ENCODE measurements at regions not wholly inside any gene's neighbourhood (a gene's known extent, or its start where the extent isn't known, plus 50 kb on each side); places are given as distances from the start of the nearest gene placed in this dataset.
A peak's percentile ranks its signal among the peaks of the same experiment; 100 is the strongest.

GRCh38 chr12:124661341-124661740 lies 93.9 kb upstream of the NCOR2 start:
- H3K4me3 ChIP-seq (ENCODE audit: low read length in 2 of 2) = no peak overlapping the region
- peak overlapping the region in 1 of 2 donors; percentile 4 for H3K27ac ChIP-seq (ENCODE audit: low read depth in 2 of 2, low read length in 2 of 2)

GRCh38 chr12:124660851-124661250 lies 93.4 kb upstream of the NCOR2 start:
- no peak overlapping the region for H3K4me3 ChIP-seq (ENCODE audit: low read length in 2 of 2)
- no peaks in the 10 kb centered on the region for H3K27me3 ChIP-seq (ENCODE audit: control insufficient read depth in 2 of 2, insufficient read depth in 2 of 2, low read length in 2 of 2)
- peak overlapping the region in 1 of 2 donors; percentile 4 for H3K27ac ChIP-seq (ENCODE audit: low read depth in 2 of 2, low read length in 2 of 2)
- no peak overlapping the region for H3K9ac ChIP-seq (ENCODE audit: low read depth in 1 of 2, low read length in 2 of 2)
- no peaks in the 10 kb centered on the region for H3K9me3 ChIP-seq (ENCODE audit: control insufficient read depth in 2 of 2, low read length in 2 of 2)
- H3K36me3 ChIP-seq (ENCODE audit: control insufficient read depth in 2 of 2, insufficient read depth in 2 of 2, low read length in 2 of 2) = no peaks in the 10 kb centered on the region
- H3K4me1 ChIP-seq (ENCODE audit: control insufficient read depth in 2 of 2, insufficient read depth in 2 of 2, low read length in 2 of 2) = no peaks in the 10 kb centered on the region

More at GRCh38 chr12:124661341-124661740, 93.9 kb upstream of the NCOR2 start:
- H3K36me3 ChIP-seq (ENCODE audit: control insufficient read depth in 2 of 2, insufficient read depth in 2 of 2, low read length in 2 of 2) = no peaks in the 10 kb centered on the region
- peaks cover under 1 to 1% of the 10 kb centered on the region in 2 donors for H3K9me3 ChIP-seq (ENCODE audit: control insufficient read depth in 2 of 2, low read length in 2 of 2)
- no peaks in the 10 kb centered on the region for H3K4me1 ChIP-seq (ENCODE audit: control insufficient read depth in 2 of 2, insufficient read depth in 2 of 2, low read length in 2 of 2)
- H3K27me3 ChIP-seq (ENCODE audit: control insufficient read depth in 2 of 2, insufficient read depth in 2 of 2, low read length in 2 of 2) = no peaks in the 10 kb centered on the region
- no peak overlapping the region for H3K9ac ChIP-seq (ENCODE audit: low read depth in 1 of 2, low read length in 2 of 2)

GRCh38 chr12:124658806-124659402 lies 91.5 kb upstream of the NCOR2 start:
- Histone ChIP-seq H3K4me3 (ENCODE audit: low read length in 2 of 2) (no peak overlapping the region), H3K9ac (ENCODE audit: low read depth in 1 of 2, low read length in 2 of 2) (no peak overlapping the region), H3K27ac (ENCODE audit: low read depth in 2 of 2, low read length in 2 of 2) (no peak overlapping the region), H3K9me3 (ENCODE audit: control insufficient read depth in 2 of 2, low read length in 2 of 2) (no peaks in the 10 kb centered on the region), H3K36me3 (ENCODE audit: control insufficient read depth in 2 of 2, insufficient read depth in 2 of 2, low read length in 2 of 2) (no peaks in the 10 kb centered on the region), H3K4me1 (ENCODE audit: control insufficient read depth in 2 of 2, insufficient read depth in 2 of 2, low read length in 2 of 2) (peaks cover 0 to 8% of the 10 kb centered on the region in 2 donors), H3K27me3 (ENCODE audit: control insufficient read depth in 2 of 2, insufficient read depth in 2 of 2, low read length in 2 of 2) (no peaks in the 10 kb centered on the region)

GRCh38 chr12:124658302-124658701 lies 90.9 kb upstream of the NCOR2 start:
- H3K9ac ChIP-seq (ENCODE audit: low read depth in 1 of 2, low read length in 2 of 2) = no peak overlapping the region
- peaks cover 0 to 8% of the 10 kb centered on the region in 2 donors for H3K4me1 ChIP-seq (ENCODE audit: control insufficient read depth in 2 of 2, insufficient read depth in 2 of 2, low read length in 2 of 2)
- H3K4me3 ChIP-seq (ENCODE audit: low read length in 2 of 2) = no peak overlapping the region
- H3K27ac ChIP-seq (ENCODE audit: low read depth in 2 of 2, low read length in 2 of 2) = no peak overlapping the region
- no peaks in the 10 kb centered on the region for H3K27me3 ChIP-seq (ENCODE audit: control insufficient read depth in 2 of 2, insufficient read depth in 2 of 2, low read length in 2 of 2)
- no peaks in the 10 kb centered on the region for H3K36me3 ChIP-seq (ENCODE audit: control insufficient read depth in 2 of 2, insufficient read depth in 2 of 2, low read length in 2 of 2)
- H3K9me3 ChIP-seq (ENCODE audit: control insufficient read depth in 2 of 2, low read length in 2 of 2) = no peaks in the 10 kb centered on the region

- no peak overlapping the region for H3K9ac ChIP-seq (ENCODE audit: low read depth in 1 of 2, low read length in 2 of 2)
- H3K27ac ChIP-seq (ENCODE audit: low read depth in 2 of 2, low read length in 2 of 2) = no peak overlapping the region
- no peaks in the 10 kb centered on the region for H3K9me3 ChIP-seq (ENCODE audit: control insufficient read depth in 2 of 2, low read length in 2 of 2)
- H3K36me3 ChIP-seq (ENCODE audit: control insufficient read depth in 2 of 2, insufficient read depth in 2 of 2, low read length in 2 of 2) = no peaks in the 10 kb centered on the region
- no peaks in the 10 kb centered on the region for H3K27me3 ChIP-seq (ENCODE audit: control insufficient read depth in 2 of 2, insufficient read depth in 2 of 2, low read length in 2 of 2)
- peaks cover 0 to 10% of the 10 kb centered on the region in 2 donors for H3K4me1 ChIP-seq (ENCODE audit: control insufficient read depth in 2 of 2, insufficient read depth in 2 of 2, low read length in 2 of 2)
- no peak overlapping the region for H3K4me3 ChIP-seq (ENCODE audit: low read length in 2 of 2)
Observed at GRCh38 chr12:124656947-124657434, 89.6 kb upstream of the NCOR2 start.

GRCh38 chr12:124655698-124656516 lies 88.5 kb upstream of the NCOR2 start:
- no peaks in the 10 kb centered on the region for H3K9me3 ChIP-seq (ENCODE audit: control insufficient read depth in 2 of 2, low read length in 2 of 2)
- no peak overlapping the region for H3K4me3 ChIP-seq (ENCODE audit: low read length in 2 of 2)
- peaks cover 0 to 10% of the 10 kb centered on the region in 2 donors for H3K4me1 ChIP-seq (ENCODE audit: control insufficient read depth in 2 of 2, insufficient read depth in 2 of 2, low read length in 2 of 2)
- H3K27me3 ChIP-seq (ENCODE audit: control insufficient read depth in 2 of 2, insufficient read depth in 2 of 2, low read length in 2 of 2) = no peaks in the 10 kb centered on the region
- H3K27ac ChIP-seq (ENCODE audit: low read depth in 2 of 2, low read length in 2 of 2) = peak overlapping the region; percentile 36 to 80
- no peaks in the 10 kb centered on the region for H3K36me3 ChIP-seq (ENCODE audit: control insufficient read depth in 2 of 2, insufficient read depth in 2 of 2, low read length in 2 of 2)
- no peak overlapping the region for H3K9ac ChIP-seq (ENCODE audit: low read depth in 1 of 2, low read length in 2 of 2)

GRCh38 chr12:124655048-124655697 lies 87.8 kb upstream of the NCOR2 start:
- no peak overlapping the region for H3K4me3 ChIP-seq (ENCODE audit: low read length in 2 of 2)
- no peak overlapping the region for H3K9ac ChIP-seq (ENCODE audit: low read depth in 1 of 2, low read length in 2 of 2)
- H3K4me1 ChIP-seq (ENCODE audit: control insufficient read depth in 2 of 2, insufficient read depth in 2 of 2, low read length in 2 of 2) = peaks cover 0 to 10% of the 10 kb centered on the region in 2 donors
- H3K9me3 ChIP-seq (ENCODE audit: control insufficient read depth in 2 of 2, low read length in 2 of 2) = no peaks in the 10 kb centered on the region
- no peaks in the 10 kb centered on the region for H3K36me3 ChIP-seq (ENCODE audit: control insufficient read depth in 2 of 2, insufficient read depth in 2 of 2, low read length in 2 of 2)
- H3K27ac ChIP-seq (ENCODE audit: low read depth in 2 of 2, low read length in 2 of 2) = peak overlapping the region; percentile 36 to 80
- no peaks in the 10 kb centered on the region for H3K27me3 ChIP-seq (ENCODE audit: control insufficient read depth in 2 of 2, insufficient read depth in 2 of 2, low read length in 2 of 2)

- H3K27me3 ChIP-seq (ENCODE audit: control insufficient read depth in 2 of 2, insufficient read depth in 2 of 2, low read length in 2 of 2) = no peaks in the 10 kb centered on the region
- no peak overlapping the region for H3K9ac ChIP-seq (ENCODE audit: low read depth in 1 of 2, low read length in 2 of 2)
- no peaks in the 10 kb centered on the region for H3K9me3 ChIP-seq (ENCODE audit: control insufficient read depth in 2 of 2, low read length in 2 of 2)
- no peak overlapping the region for H3K4me3 ChIP-seq (ENCODE audit: low read length in 2 of 2)
- peaks cover 0 to 10% of the 10 kb centered on the region in 2 donors for H3K4me1 ChIP-seq (ENCODE audit: control insufficient read depth in 2 of 2, insufficient read depth in 2 of 2, low read length in 2 of 2)
- H3K27ac ChIP-seq (ENCODE audit: low read depth in 2 of 2, low read length in 2 of 2) = peak overlapping the region in 1 of 2 donors; percentile 80
- no peaks in the 10 kb centered on the region for H3K36me3 ChIP-seq (ENCODE audit: control insufficient read depth in 2 of 2, insufficient read depth in 2 of 2, low read length in 2 of 2)
Observed at GRCh38 chr12:124654666-124655047, 87.2 kb upstream of the NCOR2 start.

- Histone ChIP-seq H3K27ac (ENCODE audit: low read depth in 2 of 2, low read length in 2 of 2) (no peak overlapping the region), H3K27me3 (ENCODE audit: control insufficient read depth in 2 of 2, insufficient read depth in 2 of 2, low read length in 2 of 2) (no peaks in the 10 kb centered on the region), H3K4me3 (ENCODE audit: low read length in 2 of 2) (no peak overlapping the region), H3K36me3 (ENCODE audit: control insufficient read depth in 2 of 2, insufficient read depth in 2 of 2, low read length in 2 of 2) (no peaks in the 10 kb centered on the region), H3K4me1 (ENCODE audit: control insufficient read depth in 2 of 2, insufficient read depth in 2 of 2, low read length in 2 of 2) (peaks cover 0 to 10% of the 10 kb centered on the region in 2 donors), H3K9ac (ENCODE audit: low read depth in 1 of 2, low read length in 2 of 2) (no peak overlapping the region), H3K9me3 (ENCODE audit: control insufficient read depth in 2 of 2, low read length in 2 of 2) (peaks cover 0 to 3% of the 10 kb centered on the region in 2 donors)
Observed at GRCh38 chr12:124653169-124653931, 85.9 kb upstream of the NCOR2 start.
